GM19455 (cell line): ENCODE measurements at regions not wholly inside any gene's neighbourhood (a gene's known extent, or its start where the extent isn't known, plus 50 kb on each side); places are given as distances from the start of the nearest gene placed in this dataset.
"Not testable (repeated sequence)": the region's sequence is repeated elsewhere in the genome, so short reads cannot be mapped to it uniquely, and the experiment has no call there.

Source experiments
- ATAC-seq: cut with Tn5 transposase; IDR thresholded peaks from one replicate; pipeline ENCODE4 v1.9.1; 2021; ENCODE audit not compliant: unreplicated experiment

DNA sequence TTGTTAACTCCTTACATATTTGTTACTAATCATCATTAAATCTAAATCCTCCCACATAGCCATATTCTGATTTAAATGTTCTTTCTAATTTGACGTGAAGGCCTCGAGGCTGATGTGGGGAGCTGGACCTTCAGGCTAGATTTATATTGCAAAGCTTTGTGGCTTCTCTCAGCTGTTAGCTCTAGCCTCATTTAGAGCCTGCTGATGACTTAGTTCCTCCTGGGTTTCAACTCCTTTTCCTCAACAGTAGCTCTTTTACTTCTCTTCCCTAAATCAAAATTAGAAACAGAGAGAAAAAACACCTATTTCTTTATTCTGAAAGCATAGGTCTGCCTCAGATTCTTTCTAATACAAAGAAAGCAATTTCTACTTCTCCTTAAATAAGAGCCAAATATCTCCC lies 477.5 kb upstream of the CCDC196 start:
- no peak for ATAC-seq

- ATAC-seq: no peak
These were observed 477.1 kb upstream of the CCDC196 start for GRCh38 chr14:66009089-66009488.

- no peak for ATAC-seq
These were observed 475.5 kb upstream of the CCDC196 start for GRCh38 chr14:66010695-66011094.

GRCh38 chr14:66011855-66012254 lies 474.3 kb upstream of the CCDC196 start:
- ATAC-seq: no peak

DNA sequence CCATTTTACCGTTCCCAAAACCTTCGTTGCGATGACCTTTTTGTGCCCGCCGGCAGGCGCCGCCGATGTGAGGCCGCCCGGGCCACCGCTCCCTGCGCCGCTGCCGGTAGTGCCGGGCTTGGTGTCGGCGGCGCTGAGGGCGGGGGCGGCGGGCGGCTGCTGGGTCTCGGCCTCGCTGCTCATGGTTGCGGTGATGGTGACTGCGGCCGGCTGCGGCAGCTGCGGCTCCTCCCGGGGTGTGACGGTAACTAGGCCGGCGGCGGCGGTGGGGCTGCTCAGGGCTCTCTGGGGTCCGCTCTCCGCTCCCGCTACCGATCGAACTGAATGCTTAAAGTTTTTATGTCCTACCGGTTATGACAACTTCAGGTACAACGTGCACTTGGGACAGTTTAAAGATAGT lies 472.6 kb upstream of the CCDC196 start:
- ATAC-seq: not testable (repeated sequence)

- ATAC-seq: no peak
These were observed 470.9 kb upstream of the CCDC196 start for GRCh38 chr14:66015071-66015780.

GRCh38 chr14:66017927-66018326 lies 468.2 kb upstream of the CCDC196 start:
- no peak for ATAC-seq

DNA sequence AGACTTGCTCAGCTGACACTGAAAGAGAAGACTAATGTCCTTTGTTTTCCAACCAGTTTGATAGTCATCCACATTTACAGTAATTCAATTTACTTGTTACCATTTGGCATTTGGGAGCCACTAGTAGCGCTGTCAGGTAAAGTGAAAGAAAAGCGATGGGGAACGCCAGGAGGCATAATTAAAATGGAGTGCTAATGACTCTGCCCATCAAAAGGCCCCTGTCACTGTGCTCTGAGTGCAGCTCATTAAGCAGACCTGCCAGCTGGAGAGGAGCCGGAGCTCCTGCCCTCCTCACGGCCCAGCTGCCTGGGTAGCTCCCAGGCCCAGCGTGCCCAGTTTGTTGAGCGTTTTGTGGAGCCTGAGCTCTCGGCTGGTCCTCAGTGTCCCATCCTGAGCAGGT lies 463.6 kb upstream of the CCDC196 start:
- no peak for ATAC-seq

DNA sequence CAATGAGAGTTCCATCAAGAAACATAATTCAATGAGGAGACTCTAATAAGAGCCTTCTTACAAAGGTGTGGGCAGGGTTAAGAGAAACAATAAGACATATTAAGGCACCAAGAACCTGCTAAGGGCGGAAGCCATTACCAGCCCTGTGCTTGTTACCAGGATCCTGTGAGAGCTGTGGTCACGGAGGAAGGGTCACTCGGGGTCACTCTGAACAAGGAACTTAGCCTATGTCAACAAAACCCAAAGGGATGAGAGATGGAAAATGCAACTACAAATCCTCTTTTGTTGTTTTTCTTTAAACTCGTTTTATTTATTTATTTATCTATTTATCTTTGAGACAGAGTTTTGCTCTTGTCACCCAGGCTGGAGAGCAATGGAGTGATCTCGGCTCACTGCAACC lies 460.4 kb upstream of the CCDC196 start:
- no peak for ATAC-seq

GRCh38 chr14:66031981-66032380 lies 454.2 kb upstream of the CCDC196 start:
- not testable (repeated sequence) for ATAC-seq

- no peak for ATAC-seq
These were observed 453.4 kb upstream of the CCDC196 start for GRCh38 chr14:66032800-66033199.

DNA sequence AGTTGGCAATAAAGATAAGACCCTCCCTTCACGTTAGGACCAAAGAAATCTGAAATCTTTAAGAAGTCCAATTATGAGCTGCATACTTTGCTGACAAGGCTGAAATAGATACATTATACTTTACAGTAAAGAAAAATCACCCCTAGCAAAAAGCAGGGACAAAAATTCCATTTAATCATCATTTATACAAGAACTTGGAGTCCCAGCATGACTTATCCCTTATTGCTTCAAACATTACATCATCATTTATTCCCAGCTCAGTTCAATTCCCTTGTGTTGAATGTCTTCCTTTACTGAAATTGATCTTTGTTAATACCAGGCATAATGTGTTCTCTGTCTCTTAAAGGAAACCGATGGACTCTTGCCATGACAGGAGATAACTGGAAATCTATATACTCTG lies 449.6 kb upstream of the CCDC196 start:
- no peak for ATAC-seq

- ATAC-seq: no peak
These were observed 448.8 kb upstream of the CCDC196 start for GRCh38 chr14:66037361-66037760.

- no peak for ATAC-seq
These were observed 448.0 kb upstream of the CCDC196 start for GRCh38 chr14:66038212-66038611.

- no peak for ATAC-seq
These were observed 447.6 kb upstream of the CCDC196 start for GRCh38 chr14:66038618-66039017.

- no peak for ATAC-seq
These were observed 446.7 kb upstream of the CCDC196 start for GRCh38 chr14:66039495-66039894.

DNA sequence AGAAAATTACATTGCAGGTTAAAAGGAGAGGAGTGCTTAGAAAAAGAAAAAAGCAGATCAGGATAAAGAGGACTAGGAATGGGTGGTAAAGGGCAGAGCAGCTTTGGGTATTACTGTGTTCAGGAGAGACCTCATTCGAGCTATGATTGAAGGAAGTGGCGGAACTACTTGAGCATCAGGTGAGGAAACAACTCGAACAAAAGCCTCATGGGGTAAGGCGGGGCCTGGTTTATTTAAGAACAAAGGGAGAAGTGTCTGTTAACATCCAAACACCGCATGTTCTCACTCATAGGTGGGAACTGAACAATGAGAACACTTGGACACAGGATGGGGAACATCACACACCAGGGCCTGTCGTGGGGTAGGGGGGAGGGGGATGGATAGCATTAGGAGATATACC lies 444.6 kb upstream of the CCDC196 start:
- ATAC-seq: no peak

DNA sequence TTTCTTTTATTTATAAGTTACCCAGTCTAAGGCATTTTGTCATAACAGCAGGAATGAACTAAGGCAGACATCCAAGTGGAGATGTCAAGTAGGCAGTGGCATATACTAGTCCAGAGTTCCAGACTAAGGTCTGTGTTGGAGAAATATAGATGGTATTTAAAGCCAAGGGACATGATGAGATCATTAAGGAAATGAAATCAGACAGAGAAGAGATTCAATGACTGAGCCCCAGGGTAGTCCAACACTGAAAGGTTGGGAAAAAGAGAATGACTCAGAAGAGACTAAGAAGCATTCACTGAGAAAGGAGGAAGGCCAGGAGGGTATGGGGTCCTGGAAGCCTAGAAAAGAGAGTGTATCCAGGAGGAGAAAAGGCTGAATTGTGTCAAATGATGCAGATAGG lies 442.2 kb upstream of the CCDC196 start:
- no peak for ATAC-seq

DNA sequence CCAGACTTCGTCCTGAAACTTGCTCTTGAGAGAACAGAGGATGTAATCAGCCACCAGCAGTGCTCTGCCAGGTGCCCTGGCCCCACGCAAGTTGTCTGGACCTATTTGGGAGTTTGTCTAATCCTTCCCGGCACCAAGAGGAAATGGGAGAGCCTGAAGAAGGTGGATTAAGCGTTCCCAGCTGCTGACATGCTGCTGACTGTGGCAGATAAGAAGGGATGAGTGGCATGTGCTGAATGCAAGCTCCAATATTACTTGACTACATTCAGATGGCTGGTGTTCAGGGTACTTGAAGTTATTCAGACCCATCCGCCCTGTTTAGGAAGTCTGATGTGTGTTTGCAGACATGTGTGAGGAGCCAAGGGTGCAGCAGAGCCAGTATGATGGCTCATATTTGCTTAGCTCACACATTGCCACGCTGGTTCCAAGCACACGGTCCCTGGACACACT lies 440.6 kb upstream of the CCDC196 start:
- ATAC-seq: no peak

DNA sequence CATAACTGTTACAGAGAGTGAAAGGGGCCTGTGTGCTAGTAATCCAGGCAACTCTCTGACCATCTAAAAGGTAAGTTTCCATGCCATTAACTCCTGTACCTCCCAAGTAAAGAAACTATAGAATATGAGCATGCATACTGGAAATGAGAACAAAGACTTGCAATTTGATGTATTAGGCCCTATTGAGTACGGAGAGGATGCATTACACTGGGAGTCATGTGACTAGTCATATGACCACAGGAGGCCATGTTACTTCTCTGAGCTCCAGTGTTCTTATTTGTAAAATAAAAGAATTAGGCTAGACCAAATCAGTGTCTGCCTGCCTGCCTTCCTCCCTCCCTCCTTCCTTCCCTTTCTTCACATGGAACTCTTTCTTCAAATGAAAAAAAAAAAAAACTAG lies 440.1 kb upstream of the CCDC196 start:
- ATAC-seq: no peak

DNA sequence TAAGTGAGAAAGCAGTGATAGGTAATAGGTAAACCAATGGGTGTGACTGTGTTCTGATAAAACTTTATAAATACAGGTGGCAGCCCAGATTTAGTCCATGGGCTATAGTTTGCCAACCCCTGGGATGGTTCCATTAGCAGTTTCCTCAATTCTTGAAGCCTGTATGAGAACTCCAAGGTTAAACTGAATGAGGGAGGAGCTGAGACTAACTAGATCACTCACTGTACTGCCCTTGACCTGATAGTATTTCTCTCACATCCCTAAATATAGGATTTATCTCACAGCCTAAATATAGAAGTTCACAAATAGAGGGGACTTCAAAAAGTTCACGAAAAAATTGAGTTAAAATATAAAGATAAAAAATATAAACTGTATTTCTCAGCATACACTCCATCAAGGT lies 439.6 kb upstream of the CCDC196 start:
- no peak for ATAC-seq

GRCh38 chr14:66056268-66056907 lies 429.8 kb upstream of the CCDC196 start:
- ATAC-seq: no peak
